A673 (cell line): ENCODE measurements at regions not wholly inside any gene's neighbourhood (a gene's known extent, or its start where the extent isn't known, plus 50 kb on each side); places are given as distances from the start of the nearest gene placed in this dataset.
A peak's percentile ranks its signal among the peaks of the same experiment; 100 is the strongest.

Source experiments
- BruUV-seq: library from RNA; stranded (reverse); fragments of 400-500 nt; replicated peaks from 2 replicates; lab custom pipeline; 2021; lab: Mats Ljungman, UMichigan
- CTCF ChIA-PET: fragments of 300-600 bp; sonication (Branson Sonifier 250); formaldehyde crosslinking; loops from one replicate; lab custom pipeline; 2022; ENCODE audit warnings: antibody characterized with exemption; lab: Charles Lee
- POLR2A ChIA-PET: fragments of 300-600 bp; sonication (Branson Sonifier 250); formaldehyde crosslinking; loops from one replicate; lab custom pipeline; 2022; ENCODE audit warnings: antibody characterized with exemption; ENCODE audit not compliant: low non-redundant PET; lab: Charles Lee
- DNase-seq: peaks from one replicate; pipeline ENCODE4 v3.0.0-alpha.2; 2015; ENCODE audit warnings: low spot score
- H3K27ac ChIP-seq: fragments of 200-600 bp; sonication (generic); 2 replicates; pipeline ENCODE4 v1.5.1; 2016; ENCODE audit warnings: mixed run types, low read depth, mild to moderate bottlenecking, mixed read lengths, antibody characterized with exemption, low read length; ENCODE audit not compliant: poor library complexity, severe bottlenecking
- H3K27me3 ChIP-seq: fragments of 200-600 bp; sonication (generic); replicated peaks from 2 replicates; pipeline ENCODE4 v1.6.1; 2017; ENCODE audit warnings: mixed run types, low read depth, mild to moderate bottlenecking, mixed read lengths, antibody characterized with exemption, low read length; ENCODE audit not compliant: insufficient read depth, poor library complexity
- H3K36me3 ChIP-seq: fragments of 200-600 bp; sonication (generic); 2 replicates; pipeline ENCODE4 v1.6.1; 2016; ENCODE audit warnings: mixed run types, mild to moderate bottlenecking, mixed read lengths, antibody characterized with exemption, low read length; ENCODE audit not compliant: insufficient read depth, poor library complexity, severe bottlenecking
- H3K4me1 ChIP-seq: fragments of 200-600 bp; sonication (generic); 2 replicates; pipeline ENCODE4 v1.6.1; 2017; ENCODE audit warnings: mixed run types, mild to moderate bottlenecking, mixed read lengths, antibody characterized with exemption, low read length; ENCODE audit not compliant: insufficient read depth, poor library complexity, severe bottlenecking
- H3K4me3 ChIP-seq: fragments of 200-600 bp; sonication (generic); 2 replicates; pipeline ENCODE4 v1.5.1; 2016; ENCODE audit warnings: low read depth, mixed run types, mild to moderate bottlenecking, mixed read lengths, low read length; ENCODE audit not compliant: poor library complexity, severe bottlenecking
- H3K9me3 ChIP-seq: fragments of 200-600 bp; sonication (generic); 2 replicates; pipeline ENCODE4 v1.6.1; 2016; ENCODE audit warnings: mixed run types, low read depth, mild to moderate bottlenecking, mixed read lengths, antibody characterized with exemption, low read length; ENCODE audit not compliant: poor library complexity, severe bottlenecking
- CTCF ChIP-seq: fragments of 300-800, 200-600 bp; sonication (generic); conservative IDR thresholded peaks from 2 replicates; pipeline ENCODE4 v1.5.1; 2017; ENCODE audit warnings: low read depth, mild to moderate bottlenecking, antibody characterized with exemption, low read length, moderate library complexity, mixed read lengths
- EZH2 ChIP-seq: fragments of 200-600 bp; sonication (generic); IDR thresholded peaks from 2 replicates; pipeline ENCODE4 v1.6.1; 2017; ENCODE audit warnings: borderline replicate concordance, low read depth, mild to moderate bottlenecking, mixed read lengths, antibody characterized with exemption, low read length; ENCODE audit not compliant: poor library complexity, severe bottlenecking
- intact Hi-C: fragments of 100-400 bp; cut with micrococcal nuclease; formaldehyde crosslinking; loops from one replicate; pipeline ENCODE4 v1.10.0; 2022; ENCODE audit not compliant: unreplicated experiment

DNA sequence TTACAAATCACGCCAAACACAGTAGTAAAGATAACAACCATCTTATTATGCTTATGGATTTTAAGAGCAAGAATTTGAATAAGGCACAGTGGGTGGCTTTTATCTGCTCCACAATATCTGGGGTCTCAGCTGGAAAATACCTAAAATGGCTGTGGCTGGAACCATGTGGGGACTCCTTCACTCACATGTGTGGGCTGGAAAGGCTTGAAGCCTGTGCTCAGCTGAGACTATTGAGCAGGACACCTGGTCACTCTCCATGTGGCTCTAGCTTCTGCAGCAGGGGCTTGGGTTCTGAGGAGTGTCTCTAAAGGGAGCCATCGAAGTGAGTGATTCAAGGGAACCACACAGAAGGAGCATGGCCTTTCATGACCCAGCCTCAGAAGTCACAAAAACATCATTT lies 239.6 kb upstream of the B3GALT2 start:
- Histone ChIP-seq H3K9me3 (no peaks in the 10 kb centered on the region), H3K27ac (no peak overlapping the region), H3K4me3 (no peak overlapping the region), H3K27me3 (no peaks in the 10 kb centered on the region), H3K36me3 (no peaks in the 10 kb centered on the region), H3K4me1 (no peaks in the 10 kb centered on the region)
- intact Hi-C loops: no loop called here
- CTCF ChIA-PET: no interaction called here
- peak; percentile 63 for DNase-seq
- BruUV-seq: no TSS peak
- no peak for TF ChIP-seq EZH2
- no peak for TF ChIP-seq CTCF
- POLR2A ChIA-PET: no interaction called here

DNA sequence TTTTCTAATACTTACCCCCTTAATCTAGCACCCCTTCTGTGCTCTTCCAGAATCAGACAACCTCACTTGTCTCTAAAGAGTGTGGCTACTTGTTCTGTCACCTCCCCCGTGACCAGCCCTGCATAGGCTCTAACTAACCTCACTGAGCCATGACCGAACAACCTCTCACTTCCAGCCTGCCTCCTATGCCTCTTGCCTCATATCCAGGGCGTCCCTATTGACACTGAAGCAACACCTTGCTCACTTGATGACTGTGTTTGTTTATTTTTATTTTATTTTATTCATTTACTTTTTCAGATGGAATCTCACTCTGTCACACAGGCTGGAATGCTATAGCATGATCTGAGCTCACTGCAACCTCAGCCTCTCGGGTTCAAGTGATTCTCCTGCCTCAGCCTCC lies 235.1 kb upstream of the B3GALT2 start:
- no peaks in the 10 kb centered on the region for H3K27me3 ChIP-seq
- no peak overlapping the region for H3K4me3 ChIP-seq
- H3K27ac ChIP-seq: no peak overlapping the region
- no peak for TF ChIP-seq CTCF
- no peak for TF ChIP-seq EZH2
- DNase-seq: no peak
- ChIA-PET CTCF (no interaction called here), POLR2A (no interaction called here)
- intact Hi-C loops: no loop called here
- BruUV-seq: no TSS peak
- H3K4me1 ChIP-seq: no peaks in the 10 kb centered on the region
- H3K36me3 ChIP-seq: no peaks in the 10 kb centered on the region
- H3K9me3 ChIP-seq: no peaks in the 10 kb centered on the region

GRCh38 chr1:193419295-193419694 lies 232.9 kb upstream of the B3GALT2 start:
- TF ChIP-seq EZH2 (no peak), CTCF (no peak)
- ChIA-PET POLR2A (no interaction called here), CTCF (no interaction called here)
- DNase-seq: no peak
- no peaks in the 10 kb centered on the region for H3K27me3 ChIP-seq
- H3K4me3 ChIP-seq: no peak overlapping the region
- no peaks in the 10 kb centered on the region for H3K36me3 ChIP-seq
- no TSS peak for BruUV-seq
- intact Hi-C loops: no loop called here
- H3K27ac ChIP-seq: no peak overlapping the region
- no peaks in the 10 kb centered on the region for H3K4me1 ChIP-seq
- H3K9me3 ChIP-seq: no peaks in the 10 kb centered on the region
